AG10803 (cell line): ENCODE measurements at regions not wholly inside any gene's neighbourhood (a gene's known extent, or its start where the extent isn't known, plus 50 kb on each side); places are given as distances from the start of the nearest gene placed in this dataset.
"Not testable (repeated sequence)": the region's sequence is repeated elsewhere in the genome, so short reads cannot be mapped to it uniquely, and the experiment has no call there.

Experiments
- DNase-seq: peaks from one replicate; pipeline ENCODE4 v3.0.0; 2010; ENCODE audit warnings: low read depth
- H3K4me3 ChIP-seq: 2 replicates; pipeline ENCODE4 v1.5.1; 2011; ENCODE audit warnings: mild to moderate bottlenecking, low read length, control low read depth
- TF ChIP-seq, protein P1 (sequence below): conservative IDR thresholded peaks from 2 replicates; pipeline ENCODE4 v1.5.1; 2011; ENCODE audit warnings: mild to moderate bottlenecking, low read length, control low read depth, inconsistent platforms

- DNase-seq = no peak
- TF ChIP-seq, protein P1, sequence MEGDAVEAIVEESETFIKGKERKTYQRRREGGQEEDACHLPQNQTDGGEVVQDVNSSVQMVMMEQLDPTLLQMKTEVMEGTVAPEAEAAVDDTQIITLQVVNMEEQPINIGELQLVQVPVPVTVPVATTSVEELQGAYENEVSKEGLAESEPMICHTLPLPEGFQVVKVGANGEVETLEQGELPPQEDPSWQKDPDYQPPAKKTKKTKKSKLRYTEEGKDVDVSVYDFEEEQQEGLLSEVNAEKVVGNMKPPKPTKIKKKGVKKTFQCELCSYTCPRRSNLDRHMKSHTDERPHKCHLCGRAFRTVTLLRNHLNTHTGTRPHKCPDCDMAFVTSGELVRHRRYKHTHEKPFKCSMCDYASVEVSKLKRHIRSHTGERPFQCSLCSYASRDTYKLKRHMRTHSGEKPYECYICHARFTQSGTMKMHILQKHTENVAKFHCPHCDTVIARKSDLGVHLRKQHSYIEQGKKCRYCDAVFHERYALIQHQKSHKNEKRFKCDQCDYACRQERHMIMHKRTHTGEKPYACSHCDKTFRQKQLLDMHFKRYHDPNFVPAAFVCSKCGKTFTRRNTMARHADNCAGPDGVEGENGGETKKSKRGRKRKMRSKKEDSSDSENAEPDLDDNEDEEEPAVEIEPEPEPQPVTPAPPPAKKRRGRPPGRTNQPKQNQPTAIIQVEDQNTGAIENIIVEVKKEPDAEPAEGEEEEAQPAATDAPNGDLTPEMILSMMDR = no peak
- no peak overlapping the region for H3K4me3 ChIP-seq
These were observed 173.4 kb downstream of the NDUFS4 start for GRCh38 chr5:53733853-53734252.

GRCh38 chr5:53738105-53738504 lies 177.7 kb downstream of the NDUFS4 start:
- H3K4me3 ChIP-seq = no peak overlapping the region
- no peak for DNase-seq
- TF ChIP-seq, protein P1 = no peak

GRCh38 chr5:53739111-53739510 lies 178.7 kb downstream of the NDUFS4 start:
- no peak for DNase-seq
- TF ChIP-seq, protein P1 = no peak
- no peak overlapping the region for H3K4me3 ChIP-seq

GRCh38 chr5:53749621-53750020 lies 189.2 kb downstream of the NDUFS4 start:
- no peak overlapping the region for H3K4me3 ChIP-seq
- TF ChIP-seq, protein P1 = no peak

GRCh38 chr5:53752282-53752681 lies 191.8 kb downstream of the NDUFS4 start:
- not testable (repeated sequence) for H3K4me3 ChIP-seq, DNase-seq

More at GRCh38 chr5:53749621-53750020, 189.2 kb downstream of the NDUFS4 start:
- DNase-seq = peak; percentile 91

GRCh38 chr5:53766673-53767072 lies 206.2 kb downstream of the NDUFS4 start:
- DNase-seq = no peak
- no peak overlapping the region for H3K4me3 ChIP-seq
- TF ChIP-seq, protein P1 = no peak

DNA sequence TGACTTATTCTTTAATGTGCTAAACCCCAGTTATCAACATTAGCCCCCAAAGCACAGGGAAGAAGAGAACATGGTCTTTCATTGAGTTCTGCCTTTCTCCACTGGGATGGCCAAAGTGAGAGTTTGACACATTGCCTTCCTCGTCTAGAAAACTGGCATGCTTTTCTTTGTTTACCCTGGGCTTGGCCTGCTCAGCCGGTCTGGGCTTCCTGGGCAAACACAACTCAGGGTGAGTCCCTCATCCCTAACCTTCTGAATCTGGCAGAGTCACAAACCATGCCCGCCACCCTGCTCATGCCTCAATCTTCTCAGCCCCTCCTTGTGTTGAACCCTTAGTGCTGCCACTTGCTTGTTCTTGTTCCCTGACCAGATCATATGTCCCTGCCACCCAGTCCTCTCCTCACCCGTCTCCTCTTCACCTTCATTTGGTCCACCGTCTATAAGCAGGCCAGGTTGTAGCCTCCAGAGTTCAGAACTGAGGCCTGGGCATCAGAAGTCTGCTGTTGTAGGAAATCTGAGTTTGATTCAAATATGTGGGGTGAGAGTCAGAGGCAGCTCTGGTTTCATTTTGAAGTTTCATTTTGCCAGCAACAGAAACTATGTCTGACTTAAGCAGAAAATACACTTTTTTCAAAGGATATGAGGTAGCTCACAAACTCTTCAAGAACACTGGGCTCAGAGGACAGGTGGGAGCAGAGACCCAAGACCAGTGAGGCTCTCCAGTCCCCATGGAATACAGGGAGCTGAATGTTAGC lies 217.6 kb downstream of the NDUFS4 start:
- TF ChIP-seq, protein P1 = no peak
- no peak for DNase-seq
- H3K4me3 ChIP-seq = no peak overlapping the region
